Prostate gland (tissue), 2 donors: ENCODE measurements at regions not wholly inside any gene's neighbourhood (a gene's known extent, or its start where the extent isn't known, plus 50 kb on each side); places are given as distances from the start of the nearest gene placed in this dataset.

Source experiments
- DNase-seq: peaks from one replicate; pipeline ENCODE4 v3.0.0-alpha.2; 2019; ENCODE audit warnings: low spot score
- H3K27ac ChIP-seq, 2 donors: fragments of 200-600 bp; sonication (generic); 2 replicates each; pipeline ENCODE4 v1.5.1; 2017 to 2019
- H3K27me3 ChIP-seq: fragments of 200-600 bp; sonication (generic); replicated peaks from 2 replicates; pipeline ENCODE4 v1.5.1; 2019; ENCODE audit not compliant: insufficient read depth
- H3K36me3 ChIP-seq, 2 donors: fragments of 200-600 bp; sonication (generic); 1 replicate in 1 of 2; 2 replicates in 1 of 2; pipeline versions ENCODE4 v1.5.1 to v1.8.1; 2017 to 2019
- H3K4me1 ChIP-seq: fragments of 200-600 bp; sonication (generic); replicated peaks from 2 replicates; pipeline ENCODE4 v1.5.1; 2019
- H3K4me3 ChIP-seq, 2 donors: fragments of 200-600 bp; sonication (generic); 2 replicates each; pipeline ENCODE4 v1.5.1; 2017 to 2019
- H3K9me3 ChIP-seq: fragments of 200-600 bp; sonication (generic); 2 replicates; pipeline ENCODE4 v1.5.1; 2017
- POLR2A ChIP-seq: fragments of 450-650 bp; IDR thresholded peaks from one replicate; pipeline ENCODE4 v1.6.1; 2016; ENCODE audit warnings: antibody characterized with exemption, mild to moderate bottlenecking
- POLR2AphosphoS5 ChIP-seq: sonication (generic); formaldehyde crosslinking; IDR thresholded peaks from one replicate; pipeline ENCODE4 v1.6.1; 2017; ENCODE audit warnings: antibody characterized with exemption
- WGBS: methylation state at CpG from one replicate; pipeline ENCODE4 v1.1.5; 2018; 5-methylcytosine and 5-hydroxymethylcytosine counted together
- intact Hi-C: fragments of 100-400 bp; cut with DNase I; formaldehyde crosslinking; loops from one replicate; pipeline ENCODE4 v1.14.2; 2022
- TF ChIP-seq, protein P1 (sequence below), 4 experiments: fragments of 200-600 bp in 2 of 4; fragments of 450-650 bp in 2 of 4; sonication (generic) in 2 of 4; IDR thresholded peaks; 1 replicate in 3 of 4; 2 replicates in 1 of 4; pipeline ENCODE4 v1.5.1; 2016 to 2019; ENCODE audit warnings: antibody characterized with exemption in 4 of 4, mild to moderate bottlenecking in 2 of 4, moderate library complexity in 2 of 4

DNA sequence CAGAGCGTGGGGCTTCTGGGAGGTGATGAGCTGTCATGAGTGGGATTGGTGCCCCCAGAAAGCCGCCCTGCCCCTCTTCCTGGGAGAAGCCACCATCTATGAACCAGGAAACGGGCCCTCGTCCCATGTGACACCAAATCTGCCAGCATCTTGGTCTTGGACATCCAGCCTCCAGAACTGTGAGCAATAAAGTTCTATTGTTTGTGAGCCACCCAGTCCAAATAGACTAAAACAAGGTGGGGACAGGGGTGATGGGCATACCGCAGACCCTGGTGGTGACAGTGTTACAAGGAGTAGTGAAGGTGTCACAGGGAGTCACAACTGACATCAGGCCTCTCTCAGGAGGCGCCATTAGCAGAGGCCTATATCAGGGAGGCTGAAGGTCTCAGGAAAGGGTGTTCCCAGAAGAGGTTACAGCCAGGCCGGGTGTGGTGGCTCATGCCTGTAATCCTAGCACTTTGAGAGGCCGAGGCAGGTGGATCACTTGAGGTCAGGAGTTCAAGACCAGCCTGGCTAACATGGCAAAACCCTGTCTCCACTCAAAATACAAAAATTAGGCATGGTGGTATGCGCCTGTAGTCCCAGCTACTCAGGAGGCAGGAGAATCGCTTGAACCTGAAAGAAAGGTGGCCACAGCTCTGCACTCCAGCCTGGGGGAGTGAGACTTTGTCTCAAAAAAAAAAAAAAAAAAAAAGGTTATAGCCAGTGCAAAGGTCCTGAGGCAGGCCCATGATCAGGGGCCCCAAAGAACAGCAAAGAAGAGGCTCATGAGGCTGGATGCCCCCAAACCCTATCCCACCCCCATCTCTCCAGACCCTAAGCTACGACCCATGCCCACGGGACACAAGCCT, 53.0 kb downstream of the NCOR2 start:
- no peak overlapping the region for H3K4me3 ChIP-seq
- no peaks in the 10 kb centered on the region for H3K36me3 ChIP-seq
- TF ChIP-seq POLR2A (no peak), POLR2AphosphoS5 (no peak)
- TF ChIP-seq, protein P1, sequence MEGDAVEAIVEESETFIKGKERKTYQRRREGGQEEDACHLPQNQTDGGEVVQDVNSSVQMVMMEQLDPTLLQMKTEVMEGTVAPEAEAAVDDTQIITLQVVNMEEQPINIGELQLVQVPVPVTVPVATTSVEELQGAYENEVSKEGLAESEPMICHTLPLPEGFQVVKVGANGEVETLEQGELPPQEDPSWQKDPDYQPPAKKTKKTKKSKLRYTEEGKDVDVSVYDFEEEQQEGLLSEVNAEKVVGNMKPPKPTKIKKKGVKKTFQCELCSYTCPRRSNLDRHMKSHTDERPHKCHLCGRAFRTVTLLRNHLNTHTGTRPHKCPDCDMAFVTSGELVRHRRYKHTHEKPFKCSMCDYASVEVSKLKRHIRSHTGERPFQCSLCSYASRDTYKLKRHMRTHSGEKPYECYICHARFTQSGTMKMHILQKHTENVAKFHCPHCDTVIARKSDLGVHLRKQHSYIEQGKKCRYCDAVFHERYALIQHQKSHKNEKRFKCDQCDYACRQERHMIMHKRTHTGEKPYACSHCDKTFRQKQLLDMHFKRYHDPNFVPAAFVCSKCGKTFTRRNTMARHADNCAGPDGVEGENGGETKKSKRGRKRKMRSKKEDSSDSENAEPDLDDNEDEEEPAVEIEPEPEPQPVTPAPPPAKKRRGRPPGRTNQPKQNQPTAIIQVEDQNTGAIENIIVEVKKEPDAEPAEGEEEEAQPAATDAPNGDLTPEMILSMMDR (IDR thresholded peaks at IDR 0.05): no peak
- intact Hi-C loops: loop anchor here (10.0 kb wide), 1 partner anchor 230 kb away; no protein-coding TSS in a partner anchor
- peaks cover 57% of the 10 kb centered on the region for H3K4me1 ChIP-seq
- H3K27me3 ChIP-seq: no peaks in the 10 kb centered on the region
- no peak for DNase-seq
- WGBS: 85% methylated on average over 12 of the region's 12 CpGs
- H3K9me3 ChIP-seq: no peaks in the 10 kb centered on the region
- peak overlapping the region; percentile 85 to 86 for H3K27ac ChIP-seq

DNA sequence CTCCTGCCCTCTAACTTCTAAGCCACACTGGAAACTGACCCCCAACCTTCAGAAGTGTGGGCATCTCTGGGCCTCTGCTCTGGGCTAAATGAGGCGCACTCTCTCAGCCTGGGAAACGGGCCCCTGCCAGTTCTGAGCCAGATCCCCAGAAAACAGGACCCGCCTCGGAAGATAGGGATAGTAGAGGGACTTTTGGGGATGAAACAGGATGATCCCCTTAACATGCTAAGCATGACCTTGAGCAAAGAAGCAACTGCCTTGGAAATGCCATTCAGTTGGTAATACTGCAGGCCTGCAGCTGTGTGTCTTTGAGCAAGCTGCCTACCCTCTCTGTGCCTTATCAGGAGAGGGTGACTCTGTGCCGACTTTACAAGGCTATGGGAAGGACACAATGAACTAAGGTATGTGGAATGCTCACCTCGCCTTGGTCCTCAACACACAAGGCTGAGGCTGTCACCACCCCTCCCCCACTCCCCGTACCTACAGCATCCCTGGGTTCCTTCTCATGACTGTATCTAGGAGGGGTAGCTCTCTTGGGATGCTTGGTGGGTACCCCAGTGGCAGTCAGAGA, 54.0 kb downstream of the NCOR2 start:
- intact Hi-C loops: loop anchor here (10.0 kb wide), 1 partner anchor 231 kb away; no protein-coding TSS in a partner anchor
- Histone ChIP-seq H3K36me3 (no peaks in the 10 kb centered on the region), H3K4me1 (peaks cover 58% of the 10 kb centered on the region), H3K9me3 (no peaks in the 10 kb centered on the region), H3K4me3 (no peak overlapping the region), H3K27me3 (no peaks in the 10 kb centered on the region), H3K27ac (peak overlapping the region; percentile 85 to 86)
- 53% methylated on average over 7 of the region's 7 CpGs for WGBS
- DNase-seq: no peak
- TF ChIP-seq, protein P1 (IDR thresholded peaks at IDR 0.05): no peak
- no peak for TF ChIP-seq POLR2AphosphoS5
- no peak for TF ChIP-seq POLR2A

- peak; percentile 51 for TF ChIP-seq POLR2AphosphoS5
- TF ChIP-seq, protein P1 (IDR thresholded peaks at IDR 0.05): no peak
- intact Hi-C loops: loop anchor here (10.0 kb wide), 1 partner anchor 232 kb away; no protein-coding TSS in a partner anchor
- Histone ChIP-seq H3K27ac (peak overlapping the region; percentile 85 to 86), H3K27me3 (no peaks in the 10 kb centered on the region), H3K36me3 (no peaks in the 10 kb centered on the region), H3K9me3 (no peaks in the 10 kb centered on the region), H3K4me1 (peaks cover 58% of the 10 kb centered on the region), H3K4me3 (no peak overlapping the region)
- DNase-seq: peak; percentile 74
- 21% methylated on average over 16 of the region's 16 CpGs for WGBS
These were observed 54.6 kb downstream of the NCOR2 start for GRCh38 chr12:124512667-124513296.

GRCh38 chr12:124511259-124511985, 56.0 kb downstream of the NCOR2 start:
- no peaks in the 10 kb centered on the region for H3K9me3 ChIP-seq
- WGBS: 70% methylated on average over 22 of the region's 23 CpGs
- no peak for TF ChIP-seq POLR2A
- TF ChIP-seq, protein P1 (IDR thresholded peaks at IDR 0.05): no peak
- no peaks in the 10 kb centered on the region for H3K27me3 ChIP-seq
- no peak for DNase-seq
- H3K27ac ChIP-seq: peak overlapping the region; percentile 85 to 86
- peaks cover 56% of the 10 kb centered on the region for H3K4me1 ChIP-seq
- H3K4me3 ChIP-seq: no peak overlapping the region
- intact Hi-C loops: loop anchor here (10.0 kb wide), 1 partner anchor 233 kb away; no protein-coding TSS in a partner anchor
- H3K36me3 ChIP-seq: no peaks in the 10 kb centered on the region
